ENCODE measurements at regions not wholly inside any gene's neighbourhood (a gene's known extent, or its start where the extent isn't known, plus 50 kb on each side); places are given as distances from the start of the nearest gene placed in this dataset.

GRCh38 chr1:190579552-190580193, 102.0 kb upstream of the BRINP3 start:
- no peak for DNase-seq (ENCODE audit: low read depth)
- no peak overlapping the region for H3K4me3 ChIP-seq (ENCODE audit: low read depth, low read length)
- TF ChIP-seq, protein P1, sequence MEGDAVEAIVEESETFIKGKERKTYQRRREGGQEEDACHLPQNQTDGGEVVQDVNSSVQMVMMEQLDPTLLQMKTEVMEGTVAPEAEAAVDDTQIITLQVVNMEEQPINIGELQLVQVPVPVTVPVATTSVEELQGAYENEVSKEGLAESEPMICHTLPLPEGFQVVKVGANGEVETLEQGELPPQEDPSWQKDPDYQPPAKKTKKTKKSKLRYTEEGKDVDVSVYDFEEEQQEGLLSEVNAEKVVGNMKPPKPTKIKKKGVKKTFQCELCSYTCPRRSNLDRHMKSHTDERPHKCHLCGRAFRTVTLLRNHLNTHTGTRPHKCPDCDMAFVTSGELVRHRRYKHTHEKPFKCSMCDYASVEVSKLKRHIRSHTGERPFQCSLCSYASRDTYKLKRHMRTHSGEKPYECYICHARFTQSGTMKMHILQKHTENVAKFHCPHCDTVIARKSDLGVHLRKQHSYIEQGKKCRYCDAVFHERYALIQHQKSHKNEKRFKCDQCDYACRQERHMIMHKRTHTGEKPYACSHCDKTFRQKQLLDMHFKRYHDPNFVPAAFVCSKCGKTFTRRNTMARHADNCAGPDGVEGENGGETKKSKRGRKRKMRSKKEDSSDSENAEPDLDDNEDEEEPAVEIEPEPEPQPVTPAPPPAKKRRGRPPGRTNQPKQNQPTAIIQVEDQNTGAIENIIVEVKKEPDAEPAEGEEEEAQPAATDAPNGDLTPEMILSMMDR (IDR thresholded peaks at IDR 0.05; ENCODE audit: insufficient read depth, low read length) = no peak

- no peak for DNase-seq (ENCODE audit: low read depth)
- TF ChIP-seq, protein P1 (IDR thresholded peaks at IDR 0.05; ENCODE audit: insufficient read depth, low read length) = no peak
- H3K4me3 ChIP-seq (ENCODE audit: low read depth, low read length) = no peak overlapping the region
These were observed 106.2 kb upstream of the BRINP3 start for GRCh38 chr1:190583862-190584261.

- TF ChIP-seq, protein P1 (IDR thresholded peaks at IDR 0.05; ENCODE audit: insufficient read depth, low read length) = no peak
- no peak for DNase-seq (ENCODE audit: low read depth)
- no peak overlapping the region for H3K4me3 ChIP-seq (ENCODE audit: low read depth, low read length)
These were observed 110.8 kb upstream of the BRINP3 start for GRCh38 chr1:190588424-190588823.

- DNase-seq (ENCODE audit: low read depth) = no peak
- H3K4me3 ChIP-seq (ENCODE audit: low read depth, low read length) = no peak overlapping the region
- TF ChIP-seq, protein P1 (IDR thresholded peaks at IDR 0.05; ENCODE audit: insufficient read depth, low read length) = no peak
These were observed 117.8 kb upstream of the BRINP3 start for GRCh38 chr1:190595438-190595837.

DNA sequence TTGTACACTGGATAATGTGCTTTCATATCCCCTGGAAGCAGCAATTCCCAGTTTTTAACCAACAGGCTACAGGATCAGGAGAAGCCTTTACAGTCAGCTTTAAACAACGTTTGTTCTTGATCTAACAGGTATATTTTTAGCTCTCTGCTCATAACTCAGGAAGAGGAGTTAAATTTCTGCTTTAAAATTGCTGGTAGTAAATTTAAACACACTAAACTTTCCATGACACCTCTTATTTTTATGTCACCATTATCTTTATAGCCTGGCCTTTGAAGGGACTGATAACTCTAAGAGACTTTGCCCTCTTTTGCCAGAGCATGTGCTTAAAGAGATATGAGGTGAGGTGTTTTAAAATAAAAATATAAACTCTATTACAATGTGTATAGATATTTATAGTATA, 119.6 kb upstream of the BRINP3 start:
- H3K4me3 ChIP-seq (ENCODE audit: low read depth, low read length) = no peak overlapping the region
- no peak for DNase-seq (ENCODE audit: low read depth)
- TF ChIP-seq, protein P1 (IDR thresholded peaks at IDR 0.05; ENCODE audit: insufficient read depth, low read length) = no peak

GRCh38 chr1:190599670-190600069, 122.0 kb upstream of the BRINP3 start:
- no peak overlapping the region for H3K4me3 ChIP-seq (ENCODE audit: low read depth, low read length)
- TF ChIP-seq, protein P1 (IDR thresholded peaks at IDR 0.05; ENCODE audit: insufficient read depth, low read length) = no peak
- DNase-seq (ENCODE audit: low read depth) = no peak

- DNase-seq (ENCODE audit: low read depth) = no peak
- TF ChIP-seq, protein P1 (IDR thresholded peaks at IDR 0.05; ENCODE audit: insufficient read depth, low read length) = no peak
- H3K4me3 ChIP-seq (ENCODE audit: low read depth, low read length) = no peak overlapping the region
These were observed 124.7 kb upstream of the BRINP3 start for GRCh38 chr1:190602325-190602724.

Data from fibroblast of the aortic adventitia (primary cell).